ENCODE measurements at regions not wholly inside any gene's neighbourhood (a gene's known extent, or its start where the extent isn't known, plus 50 kb on each side); places are given as distances from the start of the nearest gene placed in this dataset.

DNA sequence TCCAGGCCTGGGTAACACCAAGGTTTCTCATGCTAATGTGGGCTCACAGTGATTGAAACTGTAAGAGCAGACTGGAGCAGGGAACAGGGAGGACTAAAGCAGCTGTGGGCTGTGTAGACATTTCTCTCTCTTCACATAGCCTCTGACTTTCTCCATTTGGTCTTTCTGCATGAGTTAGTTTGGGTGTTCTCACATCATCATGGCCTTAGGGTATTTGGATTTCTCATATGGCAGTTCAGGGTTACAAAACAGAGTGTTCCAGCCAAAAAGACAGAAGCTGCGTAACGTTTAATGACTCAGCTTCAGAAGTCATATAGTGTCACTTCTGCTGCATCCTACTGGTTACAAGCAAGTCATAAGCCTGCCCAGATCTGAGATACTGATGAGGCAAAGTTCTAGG is 52.0 kb upstream of the OSBPL8 start:
- TF ChIP-seq POLR2A (IDR thresholded peaks at IDR 0.05; ENCODE audit: low read length) (no peak), GATA1 (IDR thresholded peaks at IDR 0.05; ENCODE audit: low read depth, low read length) (no peak)
- peak in 1 of 2 experiments; percentile 43 for DNase-seq

DNA sequence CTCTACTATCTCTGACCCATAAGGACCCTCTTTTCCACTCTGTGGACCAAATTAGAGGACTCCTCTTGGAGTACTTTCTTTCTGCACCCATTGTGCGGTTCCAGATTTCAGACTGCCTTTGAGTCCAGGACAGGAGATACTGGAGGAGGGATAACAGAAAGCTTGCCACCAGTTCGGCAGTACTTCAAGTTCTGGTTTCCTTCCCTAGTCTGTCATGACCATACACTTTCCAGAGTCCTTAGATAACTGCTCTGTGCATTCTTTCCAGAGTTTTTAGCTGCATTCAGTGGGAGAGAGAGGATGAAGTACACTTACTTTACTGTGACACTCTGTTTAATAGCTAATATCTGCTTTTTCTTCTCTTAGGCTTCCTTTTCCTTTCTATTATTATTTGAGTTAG is 54.8 kb upstream of the OSBPL8 start:
- no peak for DNase-seq
- TF ChIP-seq POLR2A (IDR thresholded peaks at IDR 0.05; ENCODE audit: low read length) (no peak), GATA1 (IDR thresholded peaks at IDR 0.05; ENCODE audit: low read depth, low read length) (no peak)

- no peak for TF ChIP-seq POLR2A (IDR thresholded peaks at IDR 0.05; ENCODE audit: low read length)
- no peak for TF ChIP-seq GATA1 (IDR thresholded peaks at IDR 0.05; ENCODE audit: low read depth, low read length)
- DNase-seq = no peak
These were observed 58.5 kb upstream of the OSBPL8 start for GRCh38 chr12:76618031-76618430.

DNA sequence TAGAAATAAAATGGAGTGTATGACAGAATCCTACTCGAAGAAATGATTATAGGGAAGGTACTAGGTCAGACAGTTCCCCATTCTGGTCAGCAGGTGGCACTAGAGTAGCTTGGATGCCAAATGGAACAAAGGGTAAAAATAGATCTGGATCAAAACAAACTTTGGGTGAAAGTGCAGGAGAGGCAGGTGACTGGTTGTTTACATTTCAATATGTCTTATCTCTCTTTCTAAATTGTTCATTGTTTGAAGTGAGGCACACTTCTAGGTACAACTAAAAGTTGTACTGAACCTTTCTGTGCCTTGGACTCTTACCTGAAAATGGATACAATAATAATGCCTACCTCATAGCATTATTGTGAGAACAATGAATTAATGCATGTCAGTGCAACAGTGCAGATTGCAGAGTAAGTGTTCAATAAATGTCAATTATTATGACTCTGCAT is 62.0 kb upstream of the OSBPL8 start:
- peak; percentile 76 to 87 for DNase-seq
- no peak for TF ChIP-seq GATA1 (IDR thresholded peaks at IDR 0.05; ENCODE audit: low read depth, low read length)
- no peak for TF ChIP-seq POLR2A (IDR thresholded peaks at IDR 0.05; ENCODE audit: low read length)

GRCh38 chr12:76622351-76622750 is 62.8 kb upstream of the OSBPL8 start:
- peak in 1 of 2 experiments; percentile 5 for DNase-seq
- TF ChIP-seq POLR2A (IDR thresholded peaks at IDR 0.05; ENCODE audit: low read length) (no peak), GATA1 (IDR thresholded peaks at IDR 0.05; ENCODE audit: low read depth, low read length) (no peak)

GRCh38 chr12:76622915-76623314 is 63.3 kb upstream of the OSBPL8 start:
- no peak for TF ChIP-seq POLR2A (IDR thresholded peaks at IDR 0.05; ENCODE audit: low read length)
- DNase-seq = no peak

DNA sequence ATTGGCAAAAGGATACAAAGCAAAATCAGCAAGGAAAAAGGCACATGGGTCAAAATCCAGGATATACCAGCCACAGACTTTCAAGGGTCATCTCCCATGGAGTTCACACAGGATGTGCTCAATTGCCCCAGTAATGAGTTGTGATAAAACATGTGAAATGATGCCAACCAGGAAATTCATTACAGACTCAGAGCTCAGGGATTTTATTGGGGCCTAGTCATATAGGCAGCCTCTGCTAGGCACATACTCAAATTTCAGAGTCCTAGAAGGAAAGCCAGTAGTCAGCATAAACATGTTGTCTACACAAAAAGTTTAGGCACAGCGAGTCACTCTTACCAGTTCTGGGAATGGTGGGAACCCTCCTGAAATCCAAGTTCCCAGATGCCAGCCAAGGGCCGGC is 64.4 kb upstream of the OSBPL8 start:
- DNase-seq = no peak
- no peak for TF ChIP-seq POLR2A (IDR thresholded peaks at IDR 0.05; ENCODE audit: low read length)
- TF ChIP-seq GATA1 (IDR thresholded peaks at IDR 0.05; ENCODE audit: low read depth, low read length) = no peak

DNA sequence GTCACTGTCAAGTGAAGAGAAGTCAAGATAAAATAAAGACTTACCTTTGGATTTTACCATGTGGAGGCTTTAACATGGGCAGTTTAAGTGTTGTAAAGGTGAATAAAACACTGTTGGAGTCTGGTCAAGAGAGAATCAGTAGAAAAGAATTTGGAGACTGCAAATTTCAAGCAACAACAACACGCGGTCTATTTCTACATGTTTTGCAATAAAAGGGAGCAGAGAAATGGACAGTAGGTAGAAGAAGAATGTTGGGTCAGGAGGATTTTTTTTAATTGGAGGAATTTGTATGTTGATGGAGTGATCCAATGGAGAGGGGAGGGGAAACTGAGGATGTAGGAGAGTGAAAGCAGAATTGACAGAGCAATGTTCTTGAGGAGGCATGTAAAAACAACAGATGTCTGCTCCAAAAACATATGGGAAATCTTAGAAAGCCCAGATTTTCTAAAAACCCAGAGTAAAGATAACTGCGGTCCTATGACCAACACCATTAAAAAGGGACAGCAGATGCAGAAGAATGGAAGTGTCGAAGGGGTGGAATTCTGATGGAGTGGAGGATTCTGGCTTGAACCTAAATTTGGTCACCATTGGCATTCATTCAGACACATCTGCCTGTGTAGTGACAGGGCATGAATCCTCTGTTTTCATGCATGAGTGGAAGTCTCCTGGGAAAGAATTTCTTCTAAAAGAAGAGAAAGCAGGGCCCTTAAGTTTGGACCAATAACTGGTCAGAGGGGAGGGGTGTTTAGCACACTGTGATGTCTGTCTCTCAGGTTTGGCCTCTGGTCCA is 68.0 kb upstream of the OSBPL8 start:
- DNase-seq = no peak
- TF ChIP-seq POLR2A (IDR thresholded peaks at IDR 0.05; ENCODE audit: low read length) (no peak), GATA1 (IDR thresholded peaks at IDR 0.05; ENCODE audit: low read depth, low read length) (no peak)

- TF ChIP-seq GATA1 (IDR thresholded peaks at IDR 0.05; ENCODE audit: low read depth, low read length) (no peak), POLR2A (IDR thresholded peaks at IDR 0.05; ENCODE audit: low read length) (no peak)
- peak; percentile 41 to 61 for DNase-seq
These were observed 69.2 kb upstream of the OSBPL8 start for GRCh38 chr12:76628745-76629144.

- DNase-seq = no peak
- TF ChIP-seq GATA1 (IDR thresholded peaks at IDR 0.05; ENCODE audit: low read depth, low read length) = no peak
- TF ChIP-seq POLR2A (IDR thresholded peaks at IDR 0.05; ENCODE audit: low read length) = no peak
These were observed 72.2 kb upstream of the OSBPL8 start for GRCh38 chr12:76631741-76632140.

GRCh38 chr12:76633415-76633814 is 73.8 kb upstream of the OSBPL8 start:
- DNase-seq = peak; percentile 79 to 89
- TF ChIP-seq POLR2A (IDR thresholded peaks at IDR 0.05; ENCODE audit: low read length) = no peak
- TF ChIP-seq GATA1 (IDR thresholded peaks at IDR 0.05; ENCODE audit: low read depth, low read length) = no peak

GRCh38 chr12:76634133-76634532 is 74.6 kb upstream of the OSBPL8 start:
- TF ChIP-seq POLR2A (IDR thresholded peaks at IDR 0.05; ENCODE audit: low read length) = no peak
- no peak for TF ChIP-seq GATA1 (IDR thresholded peaks at IDR 0.05; ENCODE audit: low read depth, low read length)
- no peak for DNase-seq

DNA sequence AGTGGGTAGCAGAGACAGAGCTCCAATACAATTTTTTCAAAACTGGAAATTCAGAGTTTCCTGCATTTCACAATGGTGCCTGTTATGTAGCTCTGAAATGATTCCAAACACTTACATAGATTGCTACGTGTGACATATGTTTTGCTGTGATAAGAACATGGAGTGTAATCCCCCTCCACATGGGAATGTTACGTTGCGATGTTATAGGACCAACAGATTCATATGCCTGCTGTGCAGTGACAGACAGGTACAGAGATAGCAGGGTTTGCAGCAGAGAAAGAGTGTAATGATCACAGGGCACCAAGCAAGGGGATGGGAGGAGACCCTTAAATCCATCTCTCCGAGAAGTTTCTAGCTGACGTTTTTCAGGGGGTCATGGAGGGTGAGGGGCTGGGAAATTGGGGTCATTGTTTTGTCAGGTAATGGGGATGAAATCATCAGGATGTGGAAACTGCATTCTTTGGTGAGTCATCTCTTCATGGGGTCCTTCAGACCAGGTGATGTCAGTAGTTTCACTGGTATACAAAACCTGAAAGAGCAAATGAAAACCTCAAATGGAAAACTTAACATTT is 76.6 kb upstream of the OSBPL8 start:
- TF ChIP-seq GATA1 (IDR thresholded peaks at IDR 0.05; ENCODE audit: low read depth, low read length) (no peak), POLR2A (IDR thresholded peaks at IDR 0.05; ENCODE audit: low read length) (no peak)
- peak; percentile 58 to 62 for DNase-seq

DNA sequence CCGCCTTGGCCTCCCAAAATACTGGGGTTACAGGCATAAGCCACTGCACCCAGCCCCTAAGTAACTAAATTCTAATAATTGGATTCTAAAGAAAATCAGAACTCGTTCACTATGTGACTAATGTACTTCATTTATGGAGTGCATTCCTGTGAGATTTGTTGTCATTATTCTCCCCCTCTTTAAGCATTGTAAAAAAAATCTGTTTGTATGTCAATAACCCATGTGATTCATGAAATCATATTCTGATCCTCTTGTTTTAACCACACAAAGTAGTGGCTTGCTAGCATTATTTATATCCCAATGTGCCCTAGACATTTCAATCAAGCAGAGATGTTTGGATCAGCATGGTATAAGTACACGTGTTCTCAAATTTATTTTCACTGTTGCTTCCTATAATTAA is 78.2 kb upstream of the OSBPL8 start:
- no peak for DNase-seq
- TF ChIP-seq GATA1 (IDR thresholded peaks at IDR 0.05; ENCODE audit: low read depth, low read length) (no peak), POLR2A (IDR thresholded peaks at IDR 0.05; ENCODE audit: low read length) (no peak)

- no peak for DNase-seq
- no peak for TF ChIP-seq GATA1 (IDR thresholded peaks at IDR 0.05; ENCODE audit: low read depth, low read length)
- TF ChIP-seq POLR2A (IDR thresholded peaks at IDR 0.05; ENCODE audit: low read length) = no peak
These were observed 80.1 kb upstream of the OSBPL8 start for GRCh38 chr12:76639646-76640045.

Measured in erythroblast (primary cell).